GM23338 (cell line): ENCODE measurements at regions not wholly inside any gene's neighbourhood (a gene's known extent, or its start where the extent isn't known, plus 50 kb on each side); places are given as distances from the start of the nearest gene placed in this dataset.

Experiments used
- CTCF ChIP-seq, 2 experiments: fragments of 200-600 bp in 1 of 2; sonication (generic) in 1 of 2; conservative IDR thresholded peaks; 2 replicates each; pipeline versions ENCODE4 v1.5.1 to v1.6.1; 2016 to 2017; ENCODE audit warnings: antibody characterized with exemption in 2 of 2, low read depth in 2 of 2, mild to moderate bottlenecking in 2 of 2, moderate library complexity in 1 of 2
- POLR2AphosphoS5 ChIP-seq: IDR thresholded peaks from 2 replicates; pipeline ENCODE4 v1.6.1; 2016; ENCODE audit warnings: antibody characterized with exemption, low read depth
- ZNF114 ChIP-seq: fragments of 250-450 bp; sonication (Bioruptor Pico); IDR thresholded peaks from 2 replicates; pipeline ENCODE4 v1.5.0; 2020; ENCODE audit warnings: mild to moderate bottlenecking, moderate library complexity

- TF ChIP-seq CTCF (conservative IDR thresholded peaks at IDR 0.05; ENCODE audit: low read depth in 2 of 2): no peak
- TF ChIP-seq POLR2AphosphoS5: no peak
- TF ChIP-seq ZNF114: no peak
Observed at GRCh38 chr2:105977807-105978206, 216.3 kb downstream of the UXS1 start.
